HG02610 (cell line): ENCODE measurements at regions not wholly inside any gene's neighbourhood (a gene's known extent, or its start where the extent isn't known, plus 50 kb on each side); places are given as distances from the start of the nearest gene placed in this dataset.
A peak's percentile ranks its signal among the peaks of the same experiment; 100 is the strongest.
"Not testable (repeated sequence)": the region's sequence is repeated elsewhere in the genome, so short reads cannot be mapped to it uniquely, and the experiment has no call there.

Experiments
- ATAC-seq: cut with Tn5 transposase; IDR thresholded peaks from one replicate; pipeline ENCODE4 v1.9.1; 2021; ENCODE audit warnings: mild to moderate bottlenecking, moderate library complexity; ENCODE audit not compliant: unreplicated experiment

DNA sequence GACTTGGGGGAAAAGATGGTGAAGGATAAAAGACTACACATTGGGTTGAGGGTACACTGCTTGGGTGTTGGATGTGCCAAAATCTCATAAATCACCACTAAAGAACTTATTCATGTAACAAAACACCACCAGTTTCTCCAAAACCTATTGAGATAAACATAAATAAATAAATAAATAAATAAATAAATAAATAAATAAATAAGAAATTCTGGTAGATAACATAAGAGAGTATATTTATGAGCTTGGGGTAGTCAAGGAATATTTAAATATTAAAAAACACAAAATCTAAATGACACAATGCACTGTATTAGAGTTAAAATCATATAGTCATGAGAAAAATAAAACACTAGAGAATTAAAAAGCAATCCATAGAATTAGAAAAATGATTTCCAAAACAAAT lies 333.5 kb upstream of the NRG3 start:
- ATAC-seq: no peak

- no peak for ATAC-seq
Observed at GRCh38 chr10:81546243-81546642, 328.8 kb upstream of the NRG3 start.

DNA sequence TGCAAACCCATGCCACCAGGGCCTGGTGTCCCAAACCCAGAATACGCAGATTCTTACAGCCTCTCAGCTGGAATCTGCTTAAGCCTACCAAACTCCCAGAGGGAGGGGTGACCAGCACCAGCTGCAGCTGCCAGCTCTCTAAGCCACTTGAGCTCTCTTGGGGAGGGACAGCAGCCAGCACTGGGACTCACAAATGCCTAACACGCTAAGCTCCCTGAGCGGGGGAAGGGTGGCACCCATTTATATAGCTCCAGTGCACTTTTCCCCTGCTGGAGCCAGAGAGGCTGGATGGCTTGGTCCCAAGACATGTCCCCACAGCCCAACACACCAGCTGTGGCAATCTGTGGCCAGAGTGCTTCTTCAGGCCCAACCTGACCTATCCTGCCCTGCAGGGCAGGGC lies 326.8 kb upstream of the NRG3 start:
- ATAC-seq: no peak

- ATAC-seq: peak; percentile 68
Observed at GRCh38 chr10:81564143-81564542, 310.9 kb upstream of the NRG3 start.

- no peak for ATAC-seq
Observed at GRCh38 chr10:81569488-81569887, 305.5 kb upstream of the NRG3 start.

GRCh38 chr10:81570349-81570748 lies 304.6 kb upstream of the NRG3 start:
- ATAC-seq: no peak

- ATAC-seq: no peak
Observed at GRCh38 chr10:81570878-81571794, 303.9 kb upstream of the NRG3 start.

DNA sequence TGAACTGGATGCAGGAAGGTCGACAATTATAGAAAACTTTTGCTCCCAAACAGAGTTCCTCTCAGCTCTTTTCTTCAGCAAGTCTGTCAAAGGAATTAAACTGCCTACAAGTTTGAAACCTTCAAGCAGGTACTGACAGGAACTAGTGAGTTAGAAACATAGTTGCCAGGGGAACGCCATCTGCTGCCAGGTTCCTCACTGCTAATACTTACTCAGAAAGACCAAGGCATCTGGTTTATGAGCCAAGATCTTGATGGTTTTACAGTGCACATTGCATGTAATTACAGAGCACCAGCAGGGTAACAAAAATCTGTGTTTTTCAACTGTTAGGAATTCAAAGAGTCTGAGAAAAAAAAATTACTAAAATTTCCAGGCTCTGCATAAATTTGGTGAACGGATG lies 300.0 kb upstream of the NRG3 start:
- ATAC-seq: no peak

DNA sequence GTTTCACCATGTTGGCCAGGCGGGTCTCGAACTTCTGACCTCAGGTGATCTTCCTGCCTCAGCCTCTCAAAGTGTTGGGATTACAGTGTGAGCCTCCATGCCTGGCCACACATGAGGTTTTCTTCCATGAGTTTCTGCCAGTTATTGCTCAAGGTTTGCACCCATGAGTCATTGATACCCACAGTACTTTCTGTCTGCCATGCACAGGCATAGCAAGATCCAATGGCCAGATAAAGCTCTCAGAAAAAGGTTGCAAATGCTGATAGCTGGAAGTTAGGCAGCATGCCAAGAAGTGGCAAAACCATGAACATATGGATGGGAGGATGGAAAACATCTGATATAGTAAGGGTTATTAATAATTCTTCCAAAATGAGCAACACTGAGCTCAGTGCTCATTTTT lies 298.7 kb upstream of the NRG3 start:
- no peak for ATAC-seq

DNA sequence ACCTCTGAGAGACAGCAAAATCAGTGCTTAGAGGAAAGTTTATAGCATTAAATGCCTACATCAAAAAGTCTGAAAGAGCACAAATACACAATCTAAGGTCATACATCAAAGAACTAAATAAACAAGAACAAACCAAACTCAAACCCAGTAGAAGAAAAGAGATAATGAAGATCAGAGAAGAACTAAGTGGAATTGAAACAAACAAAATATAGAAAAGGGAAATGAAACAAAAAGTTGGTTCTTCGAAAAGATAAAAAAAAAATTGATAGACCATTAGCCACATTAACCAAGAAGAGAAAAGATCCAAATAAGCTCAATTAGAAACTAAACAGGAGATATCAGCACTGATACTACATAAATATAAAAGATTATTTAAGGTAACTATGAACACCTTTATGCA lies 280.0 kb upstream of the NRG3 start:
- no peak for ATAC-seq

DNA sequence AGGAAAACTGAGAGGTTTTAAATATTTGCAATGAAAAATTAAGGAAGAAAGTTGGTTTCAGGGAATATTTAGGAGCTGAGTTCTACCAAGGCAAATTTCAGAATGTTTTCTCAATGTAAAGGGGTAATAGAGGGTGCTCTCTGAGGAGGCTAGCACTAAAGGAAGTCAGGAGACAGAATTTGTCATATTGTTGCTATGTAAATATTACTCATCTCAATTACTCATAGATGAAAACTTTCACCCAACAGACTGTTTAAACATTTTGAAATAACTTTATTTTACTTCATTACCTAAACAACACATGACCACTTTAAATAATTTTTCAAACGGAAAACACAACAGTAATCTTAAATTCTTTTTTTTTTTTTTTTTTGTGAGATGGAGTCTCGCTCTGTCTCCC lies 274.8 kb upstream of the NRG3 start:
- no peak for ATAC-seq

GRCh38 chr10:81603106-81603620 lies 271.8 kb upstream of the NRG3 start:
- ATAC-seq: no peak

DNA sequence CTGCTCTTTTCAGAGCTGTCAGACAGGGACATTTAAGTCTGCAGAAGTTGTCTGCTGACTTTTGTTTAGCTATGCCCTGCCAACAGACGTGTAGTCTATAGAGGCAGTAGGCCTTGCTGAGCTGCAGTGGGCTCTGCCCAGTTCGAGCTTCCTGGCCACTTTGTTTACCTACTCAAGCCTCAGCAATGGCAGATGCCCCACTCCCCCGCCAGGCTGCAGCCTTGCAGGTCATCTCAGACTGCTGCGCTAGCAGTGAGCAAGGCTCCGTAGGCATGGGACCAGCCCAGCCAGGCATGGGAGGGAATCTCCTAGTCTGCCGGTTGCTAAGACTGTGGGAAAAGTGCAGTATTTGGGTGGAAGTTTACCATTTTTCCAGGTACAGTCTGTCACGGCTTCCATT lies 230.5 kb upstream of the NRG3 start:
- not testable (repeated sequence) for ATAC-seq

- no peak for ATAC-seq
Observed at GRCh38 chr10:81655986-81656385, 219.0 kb upstream of the NRG3 start.

DNA sequence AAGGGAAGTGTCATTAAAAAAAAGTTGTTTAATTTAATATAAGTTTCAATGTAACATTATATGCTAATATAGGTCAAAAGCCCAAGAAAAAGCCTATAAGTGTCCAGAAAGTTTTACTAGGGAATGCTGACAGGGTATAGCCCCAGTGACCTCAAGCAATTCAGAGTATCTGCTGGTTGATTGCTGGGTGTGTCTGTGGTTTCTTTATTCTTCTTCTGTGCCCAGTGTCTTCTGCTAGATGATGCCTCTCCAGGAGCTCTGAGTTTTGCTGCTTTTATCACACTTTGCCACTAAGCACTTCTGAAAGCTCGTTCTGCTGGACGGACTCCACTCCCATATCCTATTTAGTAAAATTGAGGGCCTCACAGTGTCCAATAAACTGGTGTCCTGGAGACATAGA lies 212.2 kb upstream of the NRG3 start:
- ATAC-seq: no peak

DNA sequence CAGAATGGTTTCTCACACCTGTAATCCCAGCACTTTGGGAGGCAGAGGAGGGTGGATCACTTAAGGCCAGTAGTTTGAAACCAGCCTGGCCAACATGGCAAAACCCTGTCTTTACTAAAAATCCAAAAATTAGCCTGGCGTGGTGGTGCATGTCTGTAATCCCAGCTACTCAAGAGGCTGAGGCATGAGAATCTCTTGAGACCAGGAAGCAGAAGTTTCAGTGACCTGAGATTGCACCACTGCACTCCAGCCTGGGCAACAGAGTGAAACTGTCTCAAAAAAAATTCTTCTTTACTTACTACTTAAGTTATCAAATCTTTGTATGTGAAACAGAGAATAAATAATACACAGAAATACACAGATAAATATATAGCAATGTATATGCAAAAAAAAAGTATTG lies 210.2 kb upstream of the NRG3 start:
- not testable (repeated sequence) for ATAC-seq

DNA sequence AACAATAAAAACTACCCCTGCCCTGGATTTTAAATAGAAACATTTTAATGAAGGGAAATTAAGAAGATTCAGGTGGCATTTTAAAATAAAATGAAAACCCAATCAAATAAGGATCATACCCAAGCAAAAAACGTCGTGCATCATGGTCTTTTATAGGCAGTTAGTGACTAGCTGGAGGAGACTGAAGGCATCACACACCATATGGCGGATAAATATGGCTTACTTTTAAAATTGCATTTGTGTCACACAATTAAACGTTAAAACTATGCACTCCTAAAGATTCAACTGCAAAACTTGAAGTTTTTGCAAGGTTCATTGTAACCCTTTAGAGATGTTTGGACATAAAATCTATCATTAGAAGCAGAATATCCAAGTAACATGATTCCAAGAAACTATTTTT lies 200.1 kb upstream of the NRG3 start:
- no peak for ATAC-seq

- no peak for ATAC-seq
Observed at GRCh38 chr10:81679291-81679690, 195.7 kb upstream of the NRG3 start.

- ATAC-seq: no peak
Observed at GRCh38 chr10:81680359-81680758, 194.6 kb upstream of the NRG3 start.

DNA sequence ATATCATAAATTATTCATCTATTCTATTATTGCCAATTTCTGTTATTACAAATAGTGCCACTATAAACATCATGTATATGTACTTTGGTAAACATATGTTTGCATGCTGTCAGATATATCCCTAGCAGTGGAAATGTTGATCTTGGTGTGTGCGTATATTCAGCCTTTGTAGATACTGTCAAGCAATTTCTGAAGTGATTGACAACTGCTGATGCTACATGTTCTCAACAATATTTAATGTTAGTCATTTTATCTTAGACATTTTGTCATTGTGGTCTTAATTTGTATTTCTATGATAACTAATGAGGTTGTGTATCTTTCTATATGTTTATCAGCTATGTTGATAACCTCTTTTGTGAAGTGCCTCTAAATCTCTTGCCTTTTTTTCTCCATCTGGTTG lies 186.5 kb upstream of the NRG3 start:
- no peak for ATAC-seq

DNA sequence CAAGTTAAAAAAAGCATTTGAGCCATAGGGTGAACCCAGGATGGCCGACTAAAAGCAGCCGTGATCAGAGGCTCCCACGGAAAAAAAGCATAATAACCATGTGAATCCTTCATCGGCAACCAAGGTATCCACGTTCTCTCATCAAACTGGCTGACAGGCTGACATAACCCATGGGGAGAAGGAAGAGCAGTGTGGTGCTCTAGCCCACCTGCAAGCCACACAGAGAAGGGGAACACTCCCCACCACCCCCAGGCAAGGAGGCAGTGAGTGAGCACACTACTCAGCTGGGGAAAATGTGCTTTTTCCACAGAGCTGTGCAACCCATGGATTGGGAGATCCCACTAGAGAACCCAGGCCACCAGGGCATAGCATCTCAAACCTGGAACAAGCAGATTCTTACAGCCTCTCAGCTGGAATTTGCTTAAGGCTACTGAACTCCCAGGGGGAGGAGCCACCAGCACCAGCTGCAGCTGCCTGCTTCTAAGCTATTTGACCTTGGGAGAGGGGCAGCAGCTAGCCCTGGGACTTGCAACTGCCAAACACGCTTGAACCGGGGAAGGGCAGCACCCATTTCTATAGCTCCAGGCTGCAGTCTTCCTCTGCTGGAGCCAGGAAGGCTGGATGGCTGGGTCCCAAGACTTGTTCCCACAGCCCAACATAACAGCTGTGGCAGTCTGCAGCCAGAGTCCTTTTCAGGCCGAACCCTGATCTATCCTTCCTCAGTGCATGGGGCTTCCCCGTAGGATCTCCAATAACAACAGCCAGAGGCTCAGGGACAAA lies 178.2 kb upstream of the NRG3 start:
- no peak for ATAC-seq

GRCh38 chr10:81704596-81704995 lies 170.4 kb upstream of the NRG3 start:
- ATAC-seq: no peak
